GM23338 (cell line): ENCODE measurements at regions not wholly inside any gene's neighbourhood (a gene's known extent, or its start where the extent isn't known, plus 50 kb on each side); places are given as distances from the start of the nearest gene placed in this dataset.

Experiments used
- ATAC-seq: fragments of 200-7000 bp; cut with Tn5 transposase; 3 replicates; pipeline ENCODE4 v1.9.1; 2020
- DNase-seq: peaks from one replicate; pipeline ENCODE4 v3.0.0-alpha.2; 2015; ENCODE audit warnings: low spot score
- H2AFZ ChIP-seq: fragments of 200-600 bp; sonication (generic); 2 replicates; pipeline ENCODE4 v1.8.0; 2016; ENCODE audit warnings: antibody characterized with exemption, mild to moderate bottlenecking, moderate library complexity
- H3F3A ChIP-seq: fragments of 200-600 bp; sonication (generic); replicated peaks from 2 replicates; pipeline ENCODE4 v1.8.0; 2017; ENCODE audit warnings: antibody characterized with exemption, mixed run types, low read depth
- H3K27ac ChIP-seq: fragments of 200-600 bp; sonication (generic); 2 replicates; pipeline ENCODE4 v1.6.1; 2016; ENCODE audit warnings: low read depth
- H3K27me3 ChIP-seq: fragments of 200-600 bp; sonication (generic); 2 replicates; pipeline ENCODE4 v1.8.0; 2016; ENCODE audit warnings: mild to moderate bottlenecking, mixed run types, moderate library complexity; ENCODE audit not compliant: insufficient read depth
- H3K36me3 ChIP-seq: fragments of 200-600 bp; sonication (generic); 2 replicates; pipeline ENCODE4 v1.8.0; 2016; ENCODE audit warnings: mild to moderate bottlenecking; ENCODE audit not compliant: insufficient read depth
- H3K4me1 ChIP-seq: fragments of 200-600 bp; sonication (generic); 2 replicates; pipeline ENCODE4 v1.8.0; 2016; ENCODE audit warnings: mild to moderate bottlenecking, moderate library complexity; ENCODE audit not compliant: insufficient read depth
- H3K4me2 ChIP-seq: fragments of 200-600 bp; sonication (generic); 2 replicates; pipeline ENCODE4 v1.7.1; 2017; ENCODE audit warnings: mixed run types
- H3K4me3 ChIP-seq: fragments of 200-600 bp; sonication (generic); 2 replicates; pipeline ENCODE4 v1.6.1; 2016; ENCODE audit warnings: mixed run types
- H3K79me2 ChIP-seq: fragments of 200-600 bp; sonication (generic); replicated peaks from 2 replicates; pipeline ENCODE4 v1.8.0; 2017; ENCODE audit warnings: mild to moderate bottlenecking; ENCODE audit not compliant: insufficient read depth
- H3K9me2 ChIP-seq: fragments of 200-600 bp; sonication (generic); 2 replicates; pipeline ENCODE4 v1.8.0; 2017; ENCODE audit not compliant: insufficient read depth
- H4K20me1 ChIP-seq: fragments of 200-600 bp; sonication (generic); replicated peaks from 2 replicates; pipeline ENCODE4 v1.8.0; 2017; ENCODE audit warnings: mild to moderate bottlenecking; ENCODE audit not compliant: insufficient read depth
- H3K27ac Mint-ChIP-seq: 2 replicates; pipeline ENCODE4 v1.8.0; 2020; ENCODE audit warnings: inconsistent platforms, mild to moderate bottlenecking, moderate library complexity, mixed read lengths
- H3K27me3 Mint-ChIP-seq: 3 replicates; pipeline ENCODE4 v1.8.0; 2022; ENCODE audit warnings: low read depth, mild to moderate bottlenecking, moderate library complexity, mixed read lengths, inconsistent platforms; ENCODE audit not compliant: insufficient read depth, poor library complexity
- H3K36me3 Mint-ChIP-seq: 3 replicates; pipeline ENCODE4 v1.8.0; 2021; ENCODE audit warnings: low read depth, mild to moderate bottlenecking, inconsistent platforms, moderate library complexity, mixed read lengths
- H3K4me1 Mint-ChIP-seq: 3 replicates; pipeline ENCODE4 v1.8.0; 2020; ENCODE audit warnings: mild to moderate bottlenecking, inconsistent platforms, mixed read lengths
- H3K4me3 Mint-ChIP-seq: 3 replicates; pipeline ENCODE4 v1.8.0; 2021; ENCODE audit warnings: moderate library complexity, mild to moderate bottlenecking, inconsistent platforms, mixed read lengths
- H3K9me3 Mint-ChIP-seq: 3 replicates; pipeline ENCODE4 v1.8.0; 2020; ENCODE audit warnings: moderate library complexity, mild to moderate bottlenecking, inconsistent platforms, mixed read lengths
- EZH2 ChIP-seq: fragments of 200-600 bp; sonication (generic); IDR thresholded peaks from one replicate; pipeline ENCODE4 v1.8.0; 2017; ENCODE audit warnings: antibody characterized with exemption, mild to moderate bottlenecking, low read depth; ENCODE audit not compliant: unreplicated experiment
- JUNB ChIP-seq: IDR thresholded peaks from one replicate; pipeline ENCODE4 v1.6.1; 2016; ENCODE audit warnings: antibody characterized with exemption; ENCODE audit not compliant: unreplicated experiment
- NANOG ChIP-seq: IDR thresholded peaks from 2 replicates; pipeline ENCODE4 v1.6.1; 2016; ENCODE audit warnings: antibody characterized with exemption, borderline replicate concordance
- POLR2AphosphoS5 ChIP-seq: IDR thresholded peaks from 2 replicates; pipeline ENCODE4 v1.6.1; 2016; ENCODE audit warnings: antibody characterized with exemption, low read depth
- REST ChIP-seq: IDR thresholded peaks from one replicate; pipeline ENCODE4 v1.6.1; 2018; ENCODE audit warnings: antibody characterized with exemption; ENCODE audit not compliant: unreplicated experiment
- STAT1 ChIP-seq: IDR thresholded peaks from one replicate; pipeline ENCODE4 v1.6.1; 2016; ENCODE audit warnings: antibody characterized with exemption; ENCODE audit not compliant: unreplicated experiment
- ZNF114 ChIP-seq: fragments of 250-450 bp; sonication (Bioruptor Pico); IDR thresholded peaks from 2 replicates; pipeline ENCODE4 v1.5.0; 2020; ENCODE audit warnings: mild to moderate bottlenecking, moderate library complexity
- ZNF462 ChIP-seq: fragments of 250-450 bp; sonication (Bioruptor Pico); IDR thresholded peaks from 2 replicates; pipeline ENCODE4 v1.5.0; 2020; ENCODE audit warnings: mild to moderate bottlenecking, moderate library complexity

GRCh38 chr1:234697741-234698140 lies 87.8 kb upstream of the IRF2BP2 start:
- H3K27ac ChIP-seq, result no peak overlapping the region
- Mint-ChIP-seq H3K9me3 (no peaks in the 10 kb centered on the region; the same call in 2 of the 3 replicates), H3K27me3 (no peaks in the 10 kb centered on the region), H3K4me3 (no peak overlapping the region), H3K27ac (no peak overlapping the region), H3K36me3 (no peaks in the 10 kb centered on the region), H3K4me1 (no peaks in the 10 kb centered on the region)
- DNase-seq (no peak), ATAC-seq (no peak)
- no peaks in the 10 kb centered on the region for H3K27me3 ChIP-seq
- H2AFZ ChIP-seq, result no peak overlapping the region
- H3F3A ChIP-seq, result no peaks in the 10 kb centered on the region
- no peak overlapping the region for H3K4me2 ChIP-seq
- TF ChIP-seq POLR2AphosphoS5 (no peak), NANOG (no peak), REST (no peak)
- H4K20me1 ChIP-seq, result no peaks in the 10 kb centered on the region
- H3K4me3 ChIP-seq, result no peak overlapping the region
- H3K36me3 ChIP-seq, result no peaks in the 10 kb centered on the region
- peaks cover 6% of the 10 kb centered on the region; the same call in 1 of the 2 replicates for H3K9me2 ChIP-seq
- no peaks in the 10 kb centered on the region for H3K4me1 ChIP-seq
- no peaks in the 10 kb centered on the region for H3K79me2 ChIP-seq

GRCh38 chr1:234697015-234697414 lies 87.0 kb upstream of the IRF2BP2 start:
- no peaks in the 10 kb centered on the region for H3K27me3 ChIP-seq
- Mint-ChIP-seq H3K27ac (no peak overlapping the region), H3K36me3 (no peaks in the 10 kb centered on the region), H3K4me1 (no peaks in the 10 kb centered on the region), H3K9me3 (no peaks in the 10 kb centered on the region; the same call in 2 of the 3 replicates), H3K27me3 (no peaks in the 10 kb centered on the region), H3K4me3 (no peak overlapping the region)
- no peak for TF ChIP-seq EZH2
- no peak for TF ChIP-seq STAT1
- no peak for TF ChIP-seq JUNB
- TF ChIP-seq REST, result no peak
- no peak for TF ChIP-seq ZNF114 (CRISPR knock-in tag)
- TF ChIP-seq POLR2AphosphoS5, result no peak
- TF ChIP-seq ZNF462 (CRISPR knock-in tag), result no peak
- no peak overlapping the region for H3K4me3 ChIP-seq
- no peaks in the 10 kb centered on the region for H3K36me3 ChIP-seq
- H2AFZ ChIP-seq, result no peak overlapping the region
- H3K4me2 ChIP-seq, result no peak overlapping the region
- H4K20me1 ChIP-seq, result no peaks in the 10 kb centered on the region
- no peaks in the 10 kb centered on the region for H3K4me1 ChIP-seq
- peaks cover 6% of the 10 kb centered on the region; the same call in 1 of the 2 replicates for H3K9me2 ChIP-seq
- DNase-seq (no peak), ATAC-seq (no peak)
- H3K79me2 ChIP-seq, result no peaks in the 10 kb centered on the region
- H3K27ac ChIP-seq, result no peak overlapping the region
- H3F3A ChIP-seq, result no peaks in the 10 kb centered on the region
